ENCODE measurements at regions not wholly inside any gene's neighbourhood (a gene's known extent, or its start where the extent isn't known, plus 50 kb on each side); places are given as distances from the start of the nearest gene placed in this dataset.
"Not testable (repeated sequence)": the region's sequence is repeated elsewhere in the genome, so short reads cannot be mapped to it uniquely, and the experiment has no call there.

- peak; percentile 93 for DNase-seq (ENCODE audit: low read depth)
These were observed 613.1 kb downstream of the SI start for GRCh38 chr3:164465172-164465571.

GRCh38 chr3:164460851-164461250 is 617.4 kb downstream of the SI start:
- no peak for DNase-seq (ENCODE audit: low read depth)

- peak; percentile 73 for DNase-seq (ENCODE audit: low read depth)
These were observed 618.7 kb downstream of the SI start for GRCh38 chr3:164459521-164460151.

- peak; percentile 96 for DNase-seq (ENCODE audit: low read depth)
These were observed 619.3 kb downstream of the SI start for GRCh38 chr3:164458986-164459385.

- no peak for DNase-seq (ENCODE audit: low read depth)
These were observed 624.6 kb downstream of the SI start for GRCh38 chr3:164453714-164454113.

GRCh38 chr3:164452707-164453106 is 625.6 kb downstream of the SI start:
- peak; percentile 67 for DNase-seq (ENCODE audit: low read depth)

- DNase-seq (ENCODE audit: low read depth): peak; percentile 21
These were observed 627.0 kb downstream of the SI start for GRCh38 chr3:164451072-164451910.

GRCh38 chr3:164450276-164450905 is 627.9 kb downstream of the SI start:
- DNase-seq (ENCODE audit: low read depth): peak; percentile 80

- no peak for DNase-seq (ENCODE audit: low read depth)
These were observed 659.1 kb downstream of the SI start for GRCh38 chr3:164419220-164419619.

- no peak for DNase-seq (ENCODE audit: low read depth)
These were observed 659.9 kb downstream of the SI start for GRCh38 chr3:164418414-164418813.

GRCh38 chr3:164417955-164418354 is 660.3 kb downstream of the SI start:
- peak; percentile 51 for DNase-seq (ENCODE audit: low read depth)

GRCh38 chr3:164416491-164417222 is 661.6 kb downstream of the SI start:
- DNase-seq (ENCODE audit: low read depth): peak; percentile 62

- no peak for DNase-seq (ENCODE audit: low read depth)
These were observed 670.0 kb downstream of the SI start for GRCh38 chr3:164408326-164408725.

GRCh38 chr3:164407111-164407510 is 671.2 kb downstream of the SI start:
- no peak for DNase-seq (ENCODE audit: low read depth)

GRCh38 chr3:164406281-164406680 is 672.0 kb downstream of the SI start:
- DNase-seq (ENCODE audit: low read depth): no peak

- no peak for DNase-seq (ENCODE audit: low read depth)
These were observed 676.4 kb downstream of the SI start for GRCh38 chr3:164401923-164402322.

GRCh38 chr3:164401440-164401839 is 676.9 kb downstream of the SI start:
- not testable (repeated sequence) for DNase-seq (ENCODE audit: low read depth)

GRCh38 chr3:164397462-164397861 is 680.8 kb downstream of the SI start:
- DNase-seq (ENCODE audit: low read depth): no peak

GRCh38 chr3:164393171-164393570 is 685.1 kb downstream of the SI start:
- no peak for DNase-seq (ENCODE audit: low read depth)

- DNase-seq (ENCODE audit: low read depth): no peak
These were observed 688.2 kb downstream of the SI start for GRCh38 chr3:164390046-164390445.

GRCh38 chr3:164387236-164387635 is 691.1 kb downstream of the SI start:
- no peak for DNase-seq (ENCODE audit: low read depth)

- DNase-seq (ENCODE audit: low read depth): no peak
These were observed 698.1 kb downstream of the SI start for GRCh38 chr3:164380156-164380555.
